ENCODE measurements at regions not wholly inside any gene's neighbourhood (a gene's known extent, or its start where the extent isn't known, plus 50 kb on each side); places are given as distances from the start of the nearest gene placed in this dataset.
"Not testable (repeated sequence)": the region's sequence is repeated elsewhere in the genome, so short reads cannot be mapped to it uniquely, and the experiment has no call there.

GRCh38 chr13:90734497-90734896 is 613.0 kb upstream of the MIR17HG start:
- DNase-seq (ENCODE audit: low read depth) = not testable (repeated sequence)

- no peak for DNase-seq (ENCODE audit: low read depth)
Observed at GRCh38 chr13:90738881-90739280, 608.6 kb upstream of the MIR17HG start.

- DNase-seq (ENCODE audit: low read depth) = no peak
Observed at GRCh38 chr13:90740099-90740498, 607.4 kb upstream of the MIR17HG start.

GRCh38 chr13:90742381-90742780 is 605.1 kb upstream of the MIR17HG start:
- no peak for DNase-seq (ENCODE audit: low read depth)

GRCh38 chr13:90746230-90746629 is 601.3 kb upstream of the MIR17HG start:
- no peak for DNase-seq (ENCODE audit: low read depth)

GRCh38 chr13:90750021-90750420 is 597.5 kb upstream of the MIR17HG start:
- no peak for DNase-seq (ENCODE audit: low read depth)

- no peak for DNase-seq (ENCODE audit: low read depth)
Observed at GRCh38 chr13:90751026-90751425, 596.5 kb upstream of the MIR17HG start.

GRCh38 chr13:90752070-90752469 is 595.4 kb upstream of the MIR17HG start:
- no peak for DNase-seq (ENCODE audit: low read depth)

GRCh38 chr13:90757127-90757680 is 590.3 kb upstream of the MIR17HG start:
- DNase-seq (ENCODE audit: low read depth) = no peak

GRCh38 chr13:90760639-90761038 is 586.8 kb upstream of the MIR17HG start:
- no peak for DNase-seq (ENCODE audit: low read depth)

- DNase-seq (ENCODE audit: low read depth) = no peak
Observed at GRCh38 chr13:90763476-90764150, 583.9 kb upstream of the MIR17HG start.

GRCh38 chr13:90766386-90766902 is 581.0 kb upstream of the MIR17HG start:
- no peak for DNase-seq (ENCODE audit: low read depth)

GRCh38 chr13:90768116-90768515 is 579.4 kb upstream of the MIR17HG start:
- DNase-seq (ENCODE audit: low read depth) = no peak

GRCh38 chr13:90769387-90769786 is 578.1 kb upstream of the MIR17HG start:
- DNase-seq (ENCODE audit: low read depth) = no peak

GRCh38 chr13:90770334-90770733 is 577.2 kb upstream of the MIR17HG start:
- DNase-seq (ENCODE audit: low read depth) = no peak

GRCh38 chr13:90773681-90774080 is 573.8 kb upstream of the MIR17HG start:
- DNase-seq (ENCODE audit: low read depth) = no peak

GRCh38 chr13:90776051-90776748 is 571.3 kb upstream of the MIR17HG start:
- DNase-seq (ENCODE audit: low read depth) = no peak

- no peak for DNase-seq (ENCODE audit: low read depth)
Observed at GRCh38 chr13:90783273-90783672, 564.2 kb upstream of the MIR17HG start.

GRCh38 chr13:90787007-90787406 is 560.5 kb upstream of the MIR17HG start:
- no peak for DNase-seq (ENCODE audit: low read depth)

- no peak for DNase-seq (ENCODE audit: low read depth)
Observed at GRCh38 chr13:90792335-90792734, 555.2 kb upstream of the MIR17HG start.

- no peak for DNase-seq (ENCODE audit: low read depth)
Observed at GRCh38 chr13:90793261-90793820, 554.1 kb upstream of the MIR17HG start.

- no peak for DNase-seq (ENCODE audit: low read depth)
Observed at GRCh38 chr13:90796474-90796873, 551.0 kb upstream of the MIR17HG start.

GRCh38 chr13:90797335-90797734 is 550.2 kb upstream of the MIR17HG start:
- no peak for DNase-seq (ENCODE audit: low read depth)
